SK-N-MC (cell line): ENCODE measurements at regions not wholly inside any gene's neighbourhood (a gene's known extent, or its start where the extent isn't known, plus 50 kb on each side); places are given as distances from the start of the nearest gene placed in this dataset.
A peak's percentile ranks its signal among the peaks of the same experiment; 100 is the strongest.

Experiments
- DNase-seq: peaks from one replicate; pipeline ENCODE4 v3.0.0-alpha.2; 2011; ENCODE audit warnings: low read depth, low spot score
- H3K27ac ChIP-seq: fragments of 200-600 bp; sonication (generic); 2 replicates; pipeline ENCODE4 v1.5.1; 2016; ENCODE audit warnings: mixed run types
- H3K36me3 ChIP-seq: fragments of 200-600 bp; sonication (generic); 2 replicates; pipeline ENCODE4 v1.6.1; 2017; ENCODE audit warnings: antibody characterized with exemption, low read length, mixed read lengths; ENCODE audit not compliant: insufficient read depth
- H3K4me3 ChIP-seq: fragments of 200-600 bp; sonication (generic); 2 replicates; pipeline ENCODE4 v1.5.1; 2016
- H3K9ac ChIP-seq: fragments of 200-600 bp; sonication (generic); 2 replicates; pipeline ENCODE4 v1.8.0; 2017; ENCODE audit warnings: mixed run types, mixed read lengths; ENCODE audit not compliant: insufficient read length
- H3K9me3 ChIP-seq: fragments of 200-600 bp; sonication (generic); 2 replicates; pipeline ENCODE4 v1.6.1; 2017; ENCODE audit warnings: low read depth, mild to moderate bottlenecking, antibody characterized with exemption, low read length, moderate library complexity, mixed read lengths
- EZH2 ChIP-seq: fragments of 200-600 bp; sonication (generic); IDR thresholded peaks from one replicate; pipeline ENCODE4 v1.6.1; 2017; ENCODE audit warnings: antibody characterized with exemption
- FOXP2 ChIP-seq: optimal IDR thresholded peaks from 2 replicates; pipeline ENCODE3; 2011; ENCODE audit warnings: mild to moderate bottlenecking, moderate library complexity; ENCODE audit not compliant: insufficient read depth; ENCODE audit errors: extremely low read length, control extremely low read depth
- POLR2AphosphoS5 ChIP-seq: IDR thresholded peaks from 2 replicates; pipeline ENCODE4 v1.6.1; 2012; ENCODE audit warnings: mild to moderate bottlenecking, low read depth, low read length, borderline replicate concordance

- DNase-seq: no peak
- H3K36me3 ChIP-seq: no peaks in the 10 kb centered on the region
- H3K9me3 ChIP-seq: peaks cover 3% of the 10 kb centered on the region; the same call in 1 of the 2 replicates
- peak overlapping the region; percentile 2 for H3K9ac ChIP-seq
- peak overlapping the region; percentile 3; the same call in 1 of the 2 replicates for H3K4me3 ChIP-seq
- no peak for TF ChIP-seq EZH2
- H3K27ac ChIP-seq: no peak overlapping the region
Observed at GRCh38 chr6:26305641-26305969, 59.4 kb upstream of the BTN3A2 start.

- no peak for TF ChIP-seq FOXP2
- TF ChIP-seq POLR2AphosphoS5: no peak
- TF ChIP-seq EZH2: no peak
- Histone ChIP-seq H3K27ac (no peak overlapping the region), H3K9ac (no peak overlapping the region), H3K36me3 (no peaks in the 10 kb centered on the region), H3K4me3 (no peak overlapping the region), H3K9me3 (peaks cover 3% of the 10 kb centered on the region; the same call in 1 of the 2 replicates)
- no peak for DNase-seq
Observed at GRCh38 chr6:26306232-26306631, 58.8 kb upstream of the BTN3A2 start.

GRCh38 chr6:26307850-26308249 lies 57.1 kb upstream of the BTN3A2 start:
- no peaks in the 10 kb centered on the region for H3K36me3 ChIP-seq
- DNase-seq: no peak
- H3K9me3 ChIP-seq: no peaks in the 10 kb centered on the region
- TF ChIP-seq FOXP2: no peak
- no peak for TF ChIP-seq EZH2
- TF ChIP-seq POLR2AphosphoS5: no peak
- no peak overlapping the region for H3K4me3 ChIP-seq
- no peak overlapping the region for H3K9ac ChIP-seq
- H3K27ac ChIP-seq: no peak overlapping the region

GRCh38 chr6:26309731-26310142 lies 55.3 kb upstream of the BTN3A2 start:
- Histone ChIP-seq H3K36me3 (no peaks in the 10 kb centered on the region), H3K9ac (no peak overlapping the region), H3K4me3 (no peak overlapping the region), H3K27ac (no peak overlapping the region), H3K9me3 (no peaks in the 10 kb centered on the region)
- TF ChIP-seq POLR2AphosphoS5: no peak
- DNase-seq: no peak

- no peak for TF ChIP-seq FOXP2
- no peak for TF ChIP-seq POLR2AphosphoS5
- TF ChIP-seq EZH2: no peak
- no peaks in the 10 kb centered on the region for H3K9me3 ChIP-seq
- H3K27ac ChIP-seq: peak overlapping the region; percentile 48; the same call in 1 of the 2 replicates
- DNase-seq: no peak
- no peaks in the 10 kb centered on the region for H3K36me3 ChIP-seq
- no peak overlapping the region for H3K9ac ChIP-seq
- peak overlapping the region; percentile 85 for H3K4me3 ChIP-seq
Observed at GRCh38 chr6:26311012-26311384, 54.0 kb upstream of the BTN3A2 start.

GRCh38 chr6:26311385-26312095 lies 53.5 kb upstream of the BTN3A2 start:
- H3K27ac ChIP-seq: peak overlapping the region; percentile 83
- peak overlapping the region; percentile 77 for H3K9ac ChIP-seq
- TF ChIP-seq FOXP2 (no peak), POLR2AphosphoS5 (no peak), EZH2 (no peak)
- DNase-seq: peak; percentile 72
- no peaks in the 10 kb centered on the region for H3K9me3 ChIP-seq
- no peaks in the 10 kb centered on the region for H3K36me3 ChIP-seq
- peak overlapping the region; percentile 85 for H3K4me3 ChIP-seq

GRCh38 chr6:26312096-26312463 lies 52.9 kb upstream of the BTN3A2 start:
- Histone ChIP-seq H3K4me3 (peak overlapping the region; percentile 85), H3K27ac (peak overlapping the region; percentile 83), H3K36me3 (no peaks in the 10 kb centered on the region), H3K9me3 (no peaks in the 10 kb centered on the region), H3K9ac (peak overlapping the region; percentile 77)
- no peak for DNase-seq
- TF ChIP-seq POLR2AphosphoS5 (no peak), FOXP2 (no peak), EZH2 (no peak)

GRCh38 chr6:26312501-26313397 lies 52.2 kb upstream of the BTN3A2 start:
- Histone ChIP-seq H3K36me3 (no peaks in the 10 kb centered on the region), H3K9me3 (no peaks in the 10 kb centered on the region), H3K27ac (peak overlapping the region; percentile 83), H3K9ac (peak overlapping the region; percentile 77), H3K4me3 (peak overlapping the region; percentile 85)
- peak; percentile 87 for DNase-seq
- TF ChIP-seq FOXP2 (no peak), POLR2AphosphoS5 (peak; percentile 24; the same call in 1 of the 2 replicates)
